ENCODE measurements at regions not wholly inside any gene's neighbourhood (a gene's known extent, or its start where the extent isn't known, plus 50 kb on each side); places are given as distances from the start of the nearest gene placed in this dataset.

DNA sequence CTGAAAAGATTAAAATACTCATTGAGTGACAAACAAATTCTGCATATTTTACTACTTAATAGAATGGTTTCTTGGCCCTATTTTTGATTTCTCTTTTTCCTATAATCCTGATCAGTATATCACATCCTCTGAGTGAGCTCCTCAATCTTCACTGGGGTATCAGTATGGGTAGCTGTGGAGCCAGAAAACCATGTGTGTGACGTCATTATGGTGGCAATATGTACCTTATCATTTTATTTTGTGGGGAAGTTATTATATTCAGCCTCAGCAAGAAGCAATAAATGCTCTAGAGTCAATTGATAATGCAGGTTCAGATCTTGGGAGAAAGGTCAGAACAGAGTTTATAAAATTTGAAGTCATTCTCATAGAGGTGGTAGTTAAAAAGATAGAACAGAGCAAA is 1135.7 kb upstream of the CADM2 start:
- no peaks in the 10 kb centered on the region for H3K27me3 ChIP-seq (ENCODE audit: low read length)
- CTCF ChIA-PET, result no interaction called here
- 0 out of 2 replicates have a peak, but pooled peaks cover 3% of the 10 kb centered on the region for H3K9me2 ChIP-seq (replicated peaks; ENCODE audit: low read length)
- intact Hi-C loops (cut with micrococcal nuclease), result no loop called here
- H3K4me1 ChIP-seq (ENCODE audit: insufficient read depth, low read length), result no peaks in the 10 kb centered on the region
- no peak overlapping the region for H3K4me2 ChIP-seq (ENCODE audit: low read length)
- ATAC-seq (no peak), DNase-seq (no peak)
- H3K36me3 ChIP-seq (ENCODE audit: low read depth, low read length), result no peaks in the 10 kb centered on the region
- H3F3A ChIP-seq (ENCODE audit: low read length, unreplicated experiment), result no peaks in the 10 kb centered on the region
- TF ChIP-seq, protein P1, sequence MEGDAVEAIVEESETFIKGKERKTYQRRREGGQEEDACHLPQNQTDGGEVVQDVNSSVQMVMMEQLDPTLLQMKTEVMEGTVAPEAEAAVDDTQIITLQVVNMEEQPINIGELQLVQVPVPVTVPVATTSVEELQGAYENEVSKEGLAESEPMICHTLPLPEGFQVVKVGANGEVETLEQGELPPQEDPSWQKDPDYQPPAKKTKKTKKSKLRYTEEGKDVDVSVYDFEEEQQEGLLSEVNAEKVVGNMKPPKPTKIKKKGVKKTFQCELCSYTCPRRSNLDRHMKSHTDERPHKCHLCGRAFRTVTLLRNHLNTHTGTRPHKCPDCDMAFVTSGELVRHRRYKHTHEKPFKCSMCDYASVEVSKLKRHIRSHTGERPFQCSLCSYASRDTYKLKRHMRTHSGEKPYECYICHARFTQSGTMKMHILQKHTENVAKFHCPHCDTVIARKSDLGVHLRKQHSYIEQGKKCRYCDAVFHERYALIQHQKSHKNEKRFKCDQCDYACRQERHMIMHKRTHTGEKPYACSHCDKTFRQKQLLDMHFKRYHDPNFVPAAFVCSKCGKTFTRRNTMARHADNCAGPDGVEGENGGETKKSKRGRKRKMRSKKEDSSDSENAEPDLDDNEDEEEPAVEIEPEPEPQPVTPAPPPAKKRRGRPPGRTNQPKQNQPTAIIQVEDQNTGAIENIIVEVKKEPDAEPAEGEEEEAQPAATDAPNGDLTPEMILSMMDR (conservative IDR thresholded peaks at IDR 0.05; ENCODE audit: low read depth, low read length), result no peak
- TF ChIP-seq EZH2phosphoT487 (IDR thresholded peaks at IDR 0.05; ENCODE audit: borderline replicate concordance, low read length), result no peak
- TF ChIP-seq EZH2 (IDR thresholded peaks at IDR 0.05; ENCODE audit: low read length, unreplicated experiment), result no peak
- H2AFZ ChIP-seq (ENCODE audit: low read length), result no peak overlapping the region
- H3K4me3 ChIP-seq (ENCODE audit: low read length), result no peak overlapping the region
- no peak overlapping the region for H3K9ac ChIP-seq (ENCODE audit: low read length)
- H3K27ac ChIP-seq (ENCODE audit: low read length), result no peak overlapping the region
- no peaks in the 10 kb centered on the region for H3K9me3 ChIP-seq (ENCODE audit: low read length)
- H4K20me1 ChIP-seq (ENCODE audit: low read length), result no peaks in the 10 kb centered on the region
- no TSS peak for BruUV-seq (replicated peaks)
- no peaks in the 10 kb centered on the region for H3K79me2 ChIP-seq (ENCODE audit: low read length)
- POLR2A ChIA-PET (ENCODE audit: unreplicated experiment), result no interaction called here

DNA sequence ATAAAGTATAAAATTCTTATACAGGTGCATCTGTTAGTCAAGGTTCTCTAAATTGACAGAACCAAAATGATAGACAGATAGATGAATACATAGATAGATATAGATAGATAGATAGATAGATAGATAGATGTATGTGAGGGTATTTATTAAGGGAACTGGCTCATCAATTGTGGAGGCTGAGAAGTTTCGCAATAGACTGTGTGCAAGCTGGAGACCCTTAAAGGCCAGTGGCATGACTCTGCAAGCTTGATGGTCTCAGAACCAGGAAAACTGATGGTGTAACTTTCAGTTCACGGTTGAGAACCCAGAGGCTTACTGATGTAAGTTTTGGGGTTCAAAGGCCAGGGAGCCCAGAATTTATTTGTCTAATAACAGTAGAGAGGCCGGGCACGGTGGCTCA is 1123.7 kb upstream of the CADM2 start:
- Histone ChIP-seq H3K9ac (ENCODE audit: low read length) (no peak overlapping the region), H3K4me1 (ENCODE audit: insufficient read depth, low read length) (no peaks in the 10 kb centered on the region), H4K20me1 (ENCODE audit: low read length) (no peaks in the 10 kb centered on the region), H3K27ac (ENCODE audit: low read length) (no peak overlapping the region), H3K27me3 (ENCODE audit: low read length) (no peaks in the 10 kb centered on the region), H3K4me2 (ENCODE audit: low read length) (no peak overlapping the region), H3K9me3 (ENCODE audit: low read length) (0 out of 2 replicates have a peak, but pooled peaks cover 4% of the 10 kb centered on the region), H3K9me2 (replicated peaks; ENCODE audit: low read length) (no peaks in the 10 kb centered on the region), H3F3A (ENCODE audit: low read length, unreplicated experiment) (no peaks in the 10 kb centered on the region), H3K36me3 (ENCODE audit: low read depth, low read length) (no peaks in the 10 kb centered on the region), H3K79me2 (ENCODE audit: low read length) (no peaks in the 10 kb centered on the region), H2AFZ (ENCODE audit: low read length) (no peak overlapping the region), H3K4me3 (ENCODE audit: low read length) (no peak overlapping the region)
- POLR2A ChIA-PET (ENCODE audit: unreplicated experiment), result no interaction called here
- no TSS peak for BruUV-seq (replicated peaks)
- TF ChIP-seq, protein P1 (conservative IDR thresholded peaks at IDR 0.05; ENCODE audit: low read depth, low read length), result no peak
- TF ChIP-seq EZH2 (IDR thresholded peaks at IDR 0.05; ENCODE audit: low read length, unreplicated experiment) (no peak), EZH2phosphoT487 (IDR thresholded peaks at IDR 0.05; ENCODE audit: borderline replicate concordance, low read length) (no peak)
- intact Hi-C loops (cut with micrococcal nuclease), result no loop called here
- ATAC-seq, result no peak
- CTCF ChIA-PET, result no interaction called here
- no peak for DNase-seq

DNA sequence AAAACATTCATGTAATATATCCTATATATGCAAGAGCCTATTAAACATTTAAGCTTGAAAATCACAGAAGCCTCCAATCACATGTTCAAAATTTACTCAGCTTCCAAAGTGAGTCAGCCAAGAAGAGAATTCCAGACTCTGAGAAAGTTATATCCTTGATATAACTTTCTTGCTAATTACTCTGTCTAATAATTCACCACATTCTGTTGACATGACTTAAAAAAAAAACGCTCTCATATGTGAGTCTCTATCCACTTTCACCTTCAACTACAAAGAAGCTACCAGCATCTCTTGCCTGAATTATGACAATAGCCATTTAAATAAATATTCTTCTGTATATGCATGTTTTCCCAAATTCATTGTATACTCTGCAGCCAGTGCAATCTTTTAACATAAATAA is 1116.3 kb upstream of the CADM2 start:
- DNase-seq (no peak), ATAC-seq (no peak)
- TF ChIP-seq EZH2phosphoT487 (IDR thresholded peaks at IDR 0.05; ENCODE audit: borderline replicate concordance, low read length), result no peak
- TF ChIP-seq, protein P1 (conservative IDR thresholded peaks at IDR 0.05; ENCODE audit: low read depth, low read length), result no peak
- TF ChIP-seq EZH2 (IDR thresholded peaks at IDR 0.05; ENCODE audit: low read length, unreplicated experiment), result no peak
- no TSS peak for BruUV-seq (replicated peaks)
- Histone ChIP-seq H3K4me3 (ENCODE audit: low read length) (no peak overlapping the region), H3K4me2 (ENCODE audit: low read length) (no peak overlapping the region), H3K9me3 (ENCODE audit: low read length) (no peaks in the 10 kb centered on the region), H3K79me2 (ENCODE audit: low read length) (no peaks in the 10 kb centered on the region), H2AFZ (ENCODE audit: low read length) (no peak overlapping the region), H3K27ac (ENCODE audit: low read length) (no peak overlapping the region), H3K4me1 (ENCODE audit: insufficient read depth, low read length) (0 out of 2 replicates have a peak, but pooled peaks cover 5% of the 10 kb centered on the region), H4K20me1 (ENCODE audit: low read length) (no peaks in the 10 kb centered on the region), H3K9ac (ENCODE audit: low read length) (no peak overlapping the region), H3K9me2 (replicated peaks; ENCODE audit: low read length) (no peaks in the 10 kb centered on the region), H3K27me3 (ENCODE audit: low read length) (no peaks in the 10 kb centered on the region), H3K36me3 (ENCODE audit: low read depth, low read length) (no peaks in the 10 kb centered on the region), H3F3A (ENCODE audit: low read length, unreplicated experiment) (no peaks in the 10 kb centered on the region)
- POLR2A ChIA-PET (ENCODE audit: unreplicated experiment), result no interaction called here
- intact Hi-C loops (cut with micrococcal nuclease), result no loop called here
- CTCF ChIA-PET, result no interaction called here
